HG03280 (cell line): ENCODE measurements at regions not wholly inside any gene's neighbourhood (a gene's known extent, or its start where the extent isn't known, plus 50 kb on each side); places are given as distances from the start of the nearest gene placed in this dataset.
"Not testable (repeated sequence)": the region's sequence is repeated elsewhere in the genome, so short reads cannot be mapped to it uniquely, and the experiment has no call there.

ENCODE experiments used
- ATAC-seq: cut with Tn5 transposase; IDR thresholded peaks from one replicate; pipeline ENCODE4 v1.9.1; 2021; ENCODE audit warnings: mild to moderate bottlenecking, moderate library complexity; ENCODE audit not compliant: unreplicated experiment

DNA sequence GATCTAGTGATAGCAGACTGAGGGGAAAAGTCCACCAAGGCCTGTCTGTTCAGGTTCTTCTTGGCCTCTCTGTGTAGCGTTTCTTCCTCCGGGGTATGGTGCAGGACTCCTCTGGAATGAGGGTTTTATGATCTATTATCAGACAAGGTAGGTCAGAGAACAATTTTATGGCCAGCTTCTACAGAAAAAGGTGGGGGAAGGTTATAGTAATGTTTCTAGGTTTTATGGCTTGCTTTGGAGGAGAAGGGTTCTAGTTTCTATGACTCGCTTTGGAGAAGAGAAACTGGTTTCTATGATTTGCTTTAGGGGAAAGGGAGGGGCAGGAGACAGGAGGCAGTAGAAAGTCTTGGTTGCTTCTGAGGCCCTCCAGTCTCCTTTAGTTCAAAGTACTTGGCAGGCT, 144.8 kb upstream of the LAMA2 start:
- peak; percentile 73 for ATAC-seq

DNA sequence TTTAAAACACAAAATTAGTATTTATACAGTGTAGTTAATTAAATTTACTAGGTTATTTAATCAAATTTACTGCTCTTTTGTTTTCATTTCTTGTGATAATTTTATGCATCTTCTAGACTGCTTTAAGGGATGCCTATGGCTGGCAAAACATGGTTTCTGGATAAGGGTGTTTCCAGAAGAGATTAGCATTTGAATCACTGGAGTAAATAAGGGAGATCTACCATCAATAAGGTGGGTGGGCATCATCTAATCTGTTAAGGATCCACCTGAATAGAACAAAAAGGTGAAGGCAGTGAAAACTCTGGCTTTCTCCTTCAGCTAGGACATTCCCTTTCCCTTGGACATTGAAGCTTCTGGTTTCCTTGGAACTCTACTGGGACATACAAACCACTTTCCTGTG, 146.2 kb upstream of the LAMA2 start:
- ATAC-seq = no peak

DNA sequence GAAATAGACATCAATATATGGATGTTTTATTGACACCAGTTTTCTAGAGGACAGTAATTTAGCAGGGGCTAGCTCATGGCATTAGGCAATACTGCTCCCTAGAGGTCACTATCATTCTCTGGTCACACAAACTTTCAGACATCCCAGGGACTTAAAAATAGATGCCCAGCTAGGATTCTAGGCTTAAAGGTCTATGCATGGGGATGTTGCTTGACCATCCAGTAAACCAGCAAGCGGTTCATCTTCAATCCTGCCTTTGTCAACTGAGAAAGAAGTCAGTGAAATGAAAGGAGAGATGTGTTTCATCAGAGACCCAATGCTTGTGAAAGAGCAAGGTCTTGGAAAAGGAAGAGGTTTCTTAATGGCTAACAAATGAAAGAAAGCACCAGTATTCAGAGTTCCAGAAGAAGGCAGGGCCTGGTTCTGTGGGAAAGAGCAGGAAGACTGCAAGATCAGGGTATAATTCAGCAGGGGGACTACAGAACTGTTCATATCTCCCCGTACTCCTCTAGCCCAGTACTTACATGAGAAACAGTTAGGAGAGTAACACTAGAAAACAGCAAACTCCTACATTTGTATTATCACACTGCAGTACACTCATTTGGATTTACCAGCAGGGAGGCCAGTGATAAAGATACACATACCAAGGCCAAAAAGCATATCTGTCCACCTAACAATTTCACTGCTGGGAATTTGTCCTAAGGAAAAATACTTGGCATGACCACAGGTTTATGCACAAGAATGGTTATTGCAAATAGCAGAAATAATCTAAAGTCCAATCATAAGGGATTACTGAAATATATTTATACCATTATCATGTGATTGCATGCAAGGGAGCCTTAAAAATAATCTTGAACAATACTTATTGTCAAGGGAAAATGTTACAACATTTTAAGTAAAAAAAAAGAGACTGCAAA, 151.4 kb upstream of the LAMA2 start:
- ATAC-seq = no peak

DNA sequence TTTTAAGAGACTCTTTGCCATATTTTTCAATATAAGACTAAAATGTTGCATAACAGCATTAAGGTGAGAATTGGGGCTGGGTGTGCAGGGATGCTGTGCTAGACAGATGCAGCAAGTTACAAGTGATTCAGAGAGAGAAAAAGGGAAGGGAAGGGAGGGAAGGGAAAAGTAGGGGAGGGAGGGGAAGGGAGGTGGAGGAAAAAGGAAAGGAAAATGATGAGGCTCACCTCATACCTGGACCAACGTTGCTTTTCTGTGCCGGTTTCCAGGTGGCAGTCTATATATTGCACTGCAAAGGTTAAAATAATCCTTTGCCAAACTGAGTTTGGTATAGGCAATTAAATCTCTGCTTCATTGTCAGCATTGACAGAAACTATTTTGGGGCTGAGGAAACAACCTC, 155.4 kb upstream of the LAMA2 start:
- ATAC-seq = no peak

DNA sequence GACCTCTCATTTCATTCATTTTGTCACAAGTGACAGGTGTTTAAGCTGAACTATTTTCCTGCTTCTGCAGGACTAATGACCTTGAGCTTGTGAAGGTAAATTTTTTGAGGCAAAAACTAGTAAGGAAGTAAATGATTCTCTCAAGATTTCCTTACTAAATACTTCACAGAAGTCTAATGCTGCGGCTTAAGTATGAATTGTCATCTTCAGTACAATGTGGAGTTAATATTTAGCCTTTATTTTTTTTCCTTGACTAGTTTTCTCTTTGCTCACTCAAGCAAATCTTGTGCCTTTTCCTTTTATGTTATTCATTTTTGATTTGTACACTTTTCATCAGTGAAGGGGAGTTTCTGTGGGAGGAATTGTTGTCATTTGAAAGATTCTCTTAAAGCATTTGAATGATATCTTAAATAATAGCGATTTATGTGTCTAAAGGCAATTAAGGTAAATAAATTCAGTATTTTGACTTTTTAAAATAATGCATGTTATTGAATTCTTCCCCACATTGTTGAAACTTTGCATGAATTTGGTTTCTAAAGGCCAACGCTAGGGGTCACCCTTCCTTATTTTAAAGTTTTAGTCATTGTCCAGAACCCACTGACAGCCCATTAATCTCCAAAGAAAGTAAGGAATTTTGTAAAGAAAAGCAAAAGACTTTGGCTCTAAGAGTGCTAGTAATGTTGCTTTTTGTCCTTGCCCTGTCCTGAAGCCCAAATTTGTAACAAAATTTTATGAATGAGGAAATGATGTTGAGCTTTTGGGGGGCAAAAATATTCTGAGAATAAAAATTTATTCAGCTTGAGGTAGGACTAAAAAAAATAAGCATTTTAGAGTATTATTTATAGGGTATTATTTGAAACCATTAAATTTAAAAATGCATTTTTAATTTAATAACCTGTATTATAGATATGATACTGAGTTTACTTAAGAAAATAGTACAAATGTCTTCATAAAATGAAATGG, 157.4 kb upstream of the LAMA2 start:
- no peak for ATAC-seq

DNA sequence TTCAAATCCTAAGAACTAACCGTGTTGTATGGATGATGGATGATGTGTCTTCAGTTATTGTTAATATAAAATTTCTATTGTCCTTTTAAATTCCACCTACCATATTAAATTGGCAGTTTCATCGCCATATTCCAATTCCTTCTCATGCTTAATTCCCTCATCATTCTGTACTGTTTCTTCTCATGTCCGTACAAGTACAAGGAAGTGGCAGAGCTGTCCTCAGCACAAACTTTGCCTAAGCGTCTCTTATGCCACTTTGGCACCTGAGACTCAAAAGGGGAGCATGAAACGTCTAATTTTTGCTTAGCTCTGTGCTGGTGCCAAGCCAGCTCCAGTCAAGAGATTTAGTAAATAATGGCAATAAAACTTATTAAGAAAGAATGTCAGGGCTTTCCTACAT, 158.2 kb upstream of the LAMA2 start:
- no peak for ATAC-seq

DNA sequence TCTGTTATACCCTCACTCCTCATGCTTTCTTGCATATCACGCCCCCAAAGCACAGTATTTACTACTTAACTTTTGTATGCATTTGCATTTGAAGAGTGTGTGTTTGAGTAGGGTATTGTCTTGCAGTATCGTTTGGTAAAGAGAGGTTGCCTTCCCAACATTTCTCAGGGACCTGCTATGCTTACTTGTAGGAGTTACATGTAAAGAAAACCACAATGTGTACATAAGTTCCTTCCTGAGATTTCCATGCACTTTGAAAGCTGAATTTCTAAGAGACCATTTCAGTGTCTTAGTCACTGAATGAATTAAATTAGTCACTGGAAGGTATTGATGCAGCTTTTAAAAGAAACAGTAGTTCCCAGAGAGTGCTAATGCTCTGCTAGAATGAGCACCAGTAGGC, 159.3 kb upstream of the LAMA2 start:
- no peak for ATAC-seq

DNA sequence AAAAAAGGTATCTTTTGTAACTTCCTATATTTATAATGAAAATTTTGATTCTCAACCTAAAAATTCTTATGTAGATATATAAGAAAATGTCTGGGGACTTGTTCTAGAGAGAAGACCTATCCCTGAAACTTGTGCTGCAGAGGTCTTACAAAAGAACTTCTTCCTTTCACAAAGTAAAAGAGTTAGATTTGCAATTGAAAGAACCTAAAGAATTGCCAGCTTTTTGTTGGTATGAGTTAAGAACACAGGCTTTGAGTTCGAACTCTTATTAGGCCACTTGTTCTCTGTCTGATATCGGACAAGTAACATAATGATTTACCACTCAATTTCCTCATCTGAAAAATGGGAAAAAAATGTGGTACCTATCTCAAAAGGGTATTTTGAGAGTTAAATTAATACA, 162.0 kb upstream of the LAMA2 start:
- no peak for ATAC-seq

DNA sequence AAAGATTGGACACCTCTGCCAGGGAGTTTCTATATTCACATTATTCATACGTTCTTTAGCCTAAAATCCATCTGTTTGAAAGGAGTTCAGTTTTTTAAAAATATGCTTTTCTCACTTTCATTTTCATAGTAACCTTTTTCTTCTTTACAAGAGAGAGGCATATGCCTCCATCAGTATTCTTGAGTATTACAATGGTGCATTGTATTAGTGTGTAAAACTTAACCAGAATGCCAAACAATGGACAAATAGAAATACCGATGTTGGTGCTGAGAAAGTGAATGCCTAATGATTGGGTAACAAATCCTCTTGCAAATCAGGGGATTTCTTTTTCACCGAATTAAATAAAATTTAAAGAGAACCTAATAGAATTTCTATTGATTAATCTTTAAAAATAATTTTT, 163.2 kb upstream of the LAMA2 start:
- no peak for ATAC-seq

DNA sequence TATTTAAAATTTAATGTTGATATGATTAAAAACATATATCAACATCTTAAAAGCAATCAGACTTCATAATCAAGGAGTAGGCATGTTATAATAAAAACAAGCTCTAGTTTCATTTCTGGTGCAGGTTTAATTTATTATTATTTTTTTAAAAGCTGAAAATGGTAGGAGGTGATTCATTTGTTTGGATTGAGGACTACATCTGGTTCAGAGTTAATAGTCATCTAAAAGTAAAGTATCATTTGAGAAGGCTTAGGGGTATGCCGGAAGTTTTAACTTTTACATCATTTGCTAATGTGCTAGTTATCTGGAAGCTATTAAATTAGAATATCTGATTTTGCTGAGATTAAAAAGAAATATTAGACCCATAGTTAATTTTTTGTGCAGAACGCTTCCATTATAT, 169.5 kb upstream of the LAMA2 start:
- no peak for ATAC-seq

DNA sequence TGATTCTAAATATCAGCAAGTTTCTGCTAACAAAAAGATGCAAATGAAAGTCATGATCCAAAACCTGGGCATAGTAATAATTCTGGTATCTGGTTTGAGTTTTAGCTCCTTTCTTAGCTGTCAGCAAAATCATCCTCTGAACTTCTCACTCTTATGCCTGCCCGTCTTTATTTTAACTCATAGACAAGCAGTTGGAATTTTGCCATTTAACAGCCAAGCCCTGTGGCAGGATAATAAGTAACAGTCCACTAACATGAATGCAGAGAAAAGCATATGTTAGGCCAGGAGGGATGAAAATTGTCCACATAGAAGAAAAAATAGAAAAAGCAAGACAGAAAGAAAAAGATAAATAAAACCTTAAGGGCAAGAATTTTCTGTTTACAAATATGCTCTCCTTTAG, 170.0 kb upstream of the LAMA2 start:
- no peak for ATAC-seq

DNA sequence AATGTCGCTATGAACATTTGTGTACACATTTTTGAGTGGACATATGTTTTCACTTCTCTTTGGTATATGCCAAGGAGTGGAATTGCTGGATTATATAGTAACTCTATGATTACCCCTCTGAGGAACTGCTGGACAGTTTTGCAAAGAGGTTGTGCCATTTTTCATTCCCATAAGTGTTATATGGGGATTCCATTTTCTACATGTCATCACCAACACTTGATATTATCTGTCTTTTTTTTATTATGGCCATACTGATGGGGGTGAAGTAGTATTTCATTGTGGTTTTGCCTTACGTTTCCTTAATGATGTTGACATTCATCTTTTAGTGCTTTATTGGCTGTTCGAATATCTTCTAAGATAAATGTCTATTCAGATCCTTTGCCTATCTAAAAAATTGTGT, 171.8 kb upstream of the LAMA2 start:
- no peak for ATAC-seq

DNA sequence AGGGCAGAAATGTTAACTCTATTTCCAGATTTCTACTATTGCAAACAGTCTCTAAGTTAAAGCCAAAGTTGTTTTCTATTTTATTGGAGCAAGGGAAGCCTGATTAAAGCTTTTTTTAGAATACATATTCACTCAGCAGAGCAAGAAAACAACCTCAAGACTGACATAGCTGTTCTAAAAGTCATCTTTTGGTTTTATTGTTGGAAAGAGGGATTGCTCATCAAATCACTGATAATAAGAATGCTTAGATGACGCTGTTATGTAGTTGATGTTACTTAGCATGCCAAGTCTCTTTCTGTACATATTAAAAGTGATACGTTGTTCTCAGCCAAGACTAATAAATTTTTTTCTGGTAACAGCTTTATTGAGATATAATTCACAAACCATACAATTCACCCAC, 172.6 kb upstream of the LAMA2 start:
- ATAC-seq = no peak

DNA sequence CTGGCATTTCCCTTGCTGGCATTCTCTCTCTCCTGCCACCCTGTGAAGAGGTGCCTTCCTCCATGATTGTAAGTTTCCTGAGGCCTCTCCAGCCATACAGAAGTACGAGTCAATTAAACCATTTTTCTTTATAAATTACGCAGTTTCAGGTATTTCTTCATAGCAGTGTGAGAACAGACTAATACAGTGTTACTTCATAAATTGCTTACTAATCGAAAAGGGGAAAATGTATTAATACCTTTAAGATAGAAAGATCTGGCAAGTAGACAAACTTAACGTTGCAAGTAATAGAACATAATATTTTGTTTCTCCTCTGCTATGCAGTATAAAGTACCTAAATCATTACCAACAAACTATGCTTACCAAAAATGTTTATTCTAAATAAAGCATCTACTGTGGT, 178.3 kb upstream of the LAMA2 start:
- no peak for ATAC-seq

DNA sequence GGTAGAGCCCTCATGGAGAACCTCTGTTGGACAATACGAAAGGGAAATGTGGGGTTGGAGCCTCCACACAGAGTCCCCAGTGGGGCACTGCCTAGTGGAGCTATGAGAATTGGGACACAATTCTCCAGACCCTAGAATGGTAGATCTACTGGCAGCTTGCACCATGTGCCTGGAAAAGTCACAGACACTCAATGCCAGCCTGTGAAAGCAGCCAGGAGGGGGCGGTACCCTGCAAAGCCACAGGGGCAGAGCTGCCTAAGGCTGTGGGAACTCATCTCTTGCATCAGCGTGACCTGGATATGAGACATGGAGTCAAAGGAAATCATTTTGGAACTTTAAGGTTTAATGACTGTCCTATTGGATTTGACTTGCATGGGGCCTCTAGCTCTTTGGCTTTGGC, 179.1 kb upstream of the LAMA2 start:
- ATAC-seq = not testable (repeated sequence)

DNA sequence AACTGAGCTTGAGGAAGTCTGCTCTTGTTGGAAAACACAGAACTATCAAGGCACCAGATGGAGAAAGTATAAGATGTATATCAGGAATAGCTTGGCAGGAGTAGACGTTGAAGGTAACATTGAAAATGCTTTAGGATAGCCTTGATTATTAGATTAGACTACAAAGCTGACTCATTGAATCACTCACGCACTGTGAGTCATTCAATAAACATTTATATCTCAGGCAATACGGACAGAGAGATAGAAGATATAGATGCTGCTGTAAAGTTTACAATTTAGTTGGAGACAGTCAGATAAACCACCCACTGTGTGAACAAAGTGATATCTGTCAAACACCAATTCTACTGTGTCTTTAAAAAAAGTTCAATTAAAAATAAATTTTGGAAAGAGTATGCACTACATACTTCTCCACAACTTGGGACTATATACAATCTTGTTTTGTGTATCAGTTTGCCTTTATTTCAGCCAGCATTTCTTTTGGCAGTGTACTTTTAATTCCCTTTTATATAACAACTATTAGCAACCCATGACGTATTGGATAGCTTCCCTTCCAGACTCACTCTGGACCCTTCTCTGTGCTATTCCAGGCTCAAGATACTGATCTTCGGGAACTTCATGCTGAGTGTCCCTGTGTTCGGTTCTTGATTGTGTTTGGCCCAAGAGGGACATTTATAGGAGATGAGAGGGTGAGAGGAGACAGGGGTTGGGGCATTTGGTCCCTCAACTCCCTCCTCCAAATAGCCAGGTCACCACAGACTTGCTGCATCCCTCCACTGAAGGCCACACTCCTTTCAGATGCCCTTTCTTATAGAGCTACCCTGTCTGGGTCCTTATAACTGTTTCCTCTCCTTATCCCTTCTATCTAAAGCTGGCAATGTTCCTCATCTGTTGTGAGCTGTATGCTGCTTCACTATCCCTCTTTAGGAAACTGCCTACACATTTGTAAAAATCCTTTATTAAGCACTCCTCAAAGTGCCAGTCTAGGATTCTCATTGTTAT, 176.6 kb upstream of the PTPRK start:
- ATAC-seq = no peak

DNA sequence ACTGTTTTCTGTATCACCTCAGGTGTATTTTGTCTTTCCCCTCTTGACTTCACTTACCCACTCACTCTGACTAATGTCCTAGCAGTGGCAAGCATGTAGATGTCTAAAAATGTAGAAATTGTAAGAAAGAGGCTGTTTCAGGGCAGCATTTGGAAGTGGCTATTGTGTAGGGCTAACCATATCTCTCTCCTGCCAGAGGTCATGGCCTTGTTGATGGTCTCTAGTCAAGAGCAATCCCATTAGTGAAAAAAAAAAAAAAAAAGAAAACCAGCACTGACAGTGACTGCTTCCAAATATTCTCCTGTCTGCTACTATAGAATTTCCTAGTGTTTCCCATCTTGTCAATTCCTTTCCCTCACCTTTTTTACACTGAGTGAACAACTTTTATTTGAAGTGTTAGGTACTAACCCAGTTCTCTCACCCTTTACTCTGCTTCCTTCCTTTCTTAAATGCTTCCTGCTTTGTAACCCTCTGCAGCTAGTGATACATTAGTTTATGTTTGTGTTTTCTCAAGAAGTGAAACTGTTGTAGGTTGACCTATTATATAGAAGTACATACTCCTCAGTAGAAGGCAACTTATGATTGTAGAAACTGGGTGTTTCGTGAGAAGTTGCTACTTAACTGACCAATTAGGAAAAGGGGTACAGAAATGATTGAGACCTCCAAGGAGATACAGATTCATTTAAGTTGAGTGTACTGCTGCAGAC, 174.1 kb upstream of the PTPRK start:
- peak; percentile 56 for ATAC-seq

DNA sequence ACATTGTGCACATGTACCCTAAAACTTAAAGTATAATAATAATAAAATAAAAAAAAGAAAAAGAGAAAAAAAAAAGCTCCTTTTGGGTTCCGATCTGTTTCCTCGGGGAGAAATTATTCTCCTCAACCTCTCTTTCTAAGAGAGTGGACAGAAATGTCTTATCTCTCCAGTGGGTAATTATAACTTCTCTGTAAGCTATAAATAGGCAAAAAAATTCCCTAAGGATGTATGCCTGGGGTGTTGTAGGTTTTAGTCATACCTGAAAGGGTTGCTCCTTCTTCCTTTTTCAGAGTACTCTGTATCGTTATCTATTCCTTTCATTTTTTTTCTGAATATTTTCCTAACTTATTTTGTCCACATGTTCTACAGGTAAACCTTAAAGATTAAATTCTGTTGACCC, 169.7 kb upstream of the PTPRK start:
- ATAC-seq = no peak

DNA sequence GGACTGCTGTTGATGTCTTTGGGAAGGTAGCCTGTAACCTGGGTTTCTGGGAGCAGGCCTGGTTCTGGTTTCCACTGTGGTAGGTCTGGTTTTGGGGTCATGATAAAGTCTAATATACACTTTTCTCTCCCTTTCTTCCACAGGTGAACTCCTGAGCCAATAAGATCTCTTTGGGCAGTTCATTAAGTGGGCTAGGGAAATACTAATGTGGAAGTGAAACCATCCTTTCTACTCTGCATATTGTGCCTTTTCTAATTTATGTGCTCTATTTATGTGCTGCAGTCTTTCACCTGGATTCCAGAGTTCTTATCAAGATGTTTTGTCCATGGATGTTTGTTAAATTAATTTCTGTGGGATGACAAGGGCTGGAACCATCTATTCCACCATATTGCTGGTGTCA, 165.7 kb upstream of the PTPRK start:
- ATAC-seq = no peak

DNA sequence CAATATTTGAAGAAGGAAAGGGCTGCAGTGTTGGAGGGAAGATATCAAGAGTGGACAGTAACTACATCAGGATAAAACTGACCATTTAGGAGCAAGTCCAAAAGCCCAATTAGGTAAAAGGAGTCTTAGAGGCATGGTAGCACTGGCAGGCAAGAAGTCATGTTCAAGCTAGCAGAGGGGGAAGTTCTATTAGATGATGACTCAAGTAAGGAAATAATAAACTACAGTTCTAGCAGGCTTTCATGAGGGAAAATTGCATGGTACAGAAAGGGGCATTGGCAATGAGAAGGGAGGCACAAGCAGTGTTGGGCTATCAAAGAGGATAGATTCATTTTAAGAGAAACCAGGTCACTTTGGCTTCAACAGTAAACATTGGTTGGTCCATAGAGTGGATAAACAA, 156.1 kb upstream of the PTPRK start:
- no peak for ATAC-seq
